Heart right ventricle (tissue), 16 donors: ENCODE measurements at regions not wholly inside any gene's neighbourhood (a gene's known extent, or its start where the extent isn't known, plus 50 kb on each side); places are given as distances from the start of the nearest gene placed in this dataset.
A peak's percentile ranks its signal among the peaks of the same experiment; 100 is the strongest.

Source experiments
- ATAC-seq, 8 donors: fragments of 200-7000 bp; cut with Tn5 transposase; one replicate each; pipeline ENCODE4 v1.9.1; 2020; ENCODE audit warnings: mild to moderate bottlenecking in 8 of 8, moderate library complexity in 8 of 8, moderate number of reproducible peaks in 1 of 8
- DNase-seq, 2 donors: peaks; one replicate each; pipeline ENCODE4 v3.0.0-alpha.2; 2020
- H3K27ac ChIP-seq, 10 donors: fragments of 200-600 bp; sonication (generic) in 2 of 10; one replicate each; pipeline versions ENCODE4 v1.5.0 to v1.8.0; 2020 to 2022; ENCODE audit warnings: mild to moderate bottlenecking in 3 of 10
- H3K27me3 ChIP-seq, 7 donors: fragments of 200-600 bp; one replicate each; pipeline ENCODE4 v1.8.0; 2021 to 2022; ENCODE audit warnings: mild to moderate bottlenecking in 2 of 7
- H3K36me3 ChIP-seq, 9 donors: fragments of 200-600 bp; sonication (generic) in 1 of 9; one replicate each; pipeline versions ENCODE4 v1.5.0 to v1.8.0; 2020 to 2022; ENCODE audit warnings: mild to moderate bottlenecking in 2 of 9
- H3K4me1 ChIP-seq, 9 donors: fragments of 200-600 bp; sonication (generic) in 1 of 9; one replicate each; pipeline versions ENCODE4 v1.5.0 to v1.8.0; 2020 to 2022; ENCODE audit warnings: mild to moderate bottlenecking in 4 of 9
- H3K4me3 ChIP-seq, 10 donors: fragments of 200-600 bp; sonication (generic) in 2 of 10; one replicate each; pipeline versions ENCODE4 v1.5.0 to v1.8.0; 2020 to 2022; ENCODE audit warnings: mild to moderate bottlenecking in 7 of 10, moderate library complexity in 2 of 10
- H3K9me3 ChIP-seq, 11 donors: fragments of 200-600 bp in 10 of 11; sonication (generic) in 2 of 11; one replicate each; pipeline versions ENCODE4 v1.5.0 to v1.8.0; 2013 to 2022; ENCODE audit warnings: mild to moderate bottlenecking in 2 of 11, control low read depth in 1 of 11, moderate library complexity in 1 of 11
- CTCF ChIP-seq, 9 donors: fragments of 200-600 bp; sonication (generic) in 2 of 9; IDR thresholded peaks; one replicate each; pipeline versions ENCODE4 v1.5.0 to v1.8.0; 2021 to 2022; ENCODE audit warnings: antibody characterized with exemption in 9 of 9, mild to moderate bottlenecking in 5 of 9, moderate library complexity in 1 of 9
- WGBS, 2 donors: extraction: QIAGEN DNeasy Blood & Tissue Kit; methylation state at CpG; one replicate each; pipeline ENCODE4 v1.1.7; 2013; ENCODE audit warnings: inconsistent platforms in 1 of 2; 5-methylcytosine and 5-hydroxymethylcytosine counted together
- intact Hi-C, 10 donors: fragments of 100-400 bp; cut with DNase I; formaldehyde crosslinking; loops; one replicate each; pipeline versions ENCODE4 v1.11.1 to v1.14.2; 2022
- donor health status: Arrhythmogenic right ventricular cardiomyopathy.
- donor health status: ischemic (EF 13 %, LVEDD 7.1; RV severe dilation, severe dysfunction).
- donor health status: healthy with polysubstance abuse.
- donor health status: DM: no; HTN: yes; CAD: no.
- donor health status: DM: no; HTN: no; CAD: no.
- donor health status: ischemic (EF 25% LVEDD 6.9; RV normal size, moderate dysfunction).
- donor health status: ischemic (EF 25% LVEDD 5.7; RV mildly dilated, moderate dysfunction).
- donor health status: healthy.
- donor health status: DM: yes; HTN: yes; CAD: no.
- donor health status: Ischemic cardiomyopathy.
- donor health status: ischemic (EF 35%, LVEDD 5.7; RV mildly dilated, moderate dysfunction).
- donor health status: nonischemic (EF 11% LVEDD 7.7; RV severe dilation, severe dysfunction).
- donor health status: DM: yes; HTN: yes; CAD: no.
- donor health status: PGD.
- donor health status: ischemic (EF 29% LVEDD 5.4; RV normal size, mild dysfunction).
- donor health status: nonischemic (EF 23%, LVEDD 6.1; RV moderate dilation, normal function).

- no peaks in the 10 kb centered on the region for H3K36me3 ChIP-seq
- DNase-seq, result no peak
- H3K27ac ChIP-seq, result no peak overlapping the region
- no peak overlapping the region for H3K4me3 ChIP-seq
- intact Hi-C loops, result no loop called here
- ATAC-seq, result no peak
- H3K27me3 ChIP-seq, result no peaks in the 10 kb centered on the region
- 86 to 90% methylated on average over 8 of the region's 8 CpGs for WGBS, 2 donors
- no peaks in the 10 kb centered on the region for H3K4me1 ChIP-seq
- no peaks in the 10 kb centered on the region for H3K9me3 ChIP-seq
- TF ChIP-seq CTCF (IDR thresholded peaks at IDR 0.05), result no peak
Observed at GRCh38 chr12:126163984-126164383, 1098.7 kb downstream of the AACS start.

- ATAC-seq, result no peak
Observed at GRCh38 chr12:126171937-126172559, 1106.8 kb downstream of the AACS start.

GRCh38 chr12:126182619-126183236 is 1117.5 kb downstream of the AACS start:
- 60 to 76% methylated on average over 5 of the region's 5 CpGs for WGBS, 2 donors
- no peak for DNase-seq
- Histone ChIP-seq H3K36me3 (no peaks in the 10 kb centered on the region), H3K4me1 (no peaks in the 10 kb centered on the region), H3K4me3 (no peak overlapping the region), H3K27ac (no peak overlapping the region), H3K9me3 (peaks cover 0 to 9% (median 0%) of the 10 kb centered on the region in 11 donors), H3K27me3 (peaks cover 0 to 13% (median 0%) of the 10 kb centered on the region in 7 donors)
- no peak for TF ChIP-seq CTCF (IDR thresholded peaks at IDR 0.05)
- ATAC-seq, result peak in 1 of 8 donors; percentile 81
- intact Hi-C loops, result no loop called here

More at GRCh38 chr12:126171937-126172559, 1106.8 kb downstream of the AACS start:
- WGBS, 2 donors, result 73 to 83% methylated on average over 5 of the region's 5 CpGs
- intact Hi-C loops, result no loop called here
- Histone ChIP-seq H3K36me3 (no peaks in the 10 kb centered on the region), H3K4me3 (no peak overlapping the region), H3K4me1 (no peaks in the 10 kb centered on the region), H3K9me3 (no peaks in the 10 kb centered on the region), H3K27ac (no peak overlapping the region), H3K27me3 (peaks cover 0 to 3% (median 0%) of the 10 kb centered on the region in 7 donors)
- no peak for TF ChIP-seq CTCF (IDR thresholded peaks at IDR 0.05)
- DNase-seq, result no peak

- Histone ChIP-seq H3K9me3 (peaks cover 0 to 9% (median 0%) of the 10 kb centered on the region in 11 donors), H3K4me3 (no peak overlapping the region), H3K27ac (no peak overlapping the region), H3K4me1 (no peaks in the 10 kb centered on the region), H3K36me3 (no peaks in the 10 kb centered on the region), H3K27me3 (peaks cover 0 to 29% (median 10%) of the 10 kb centered on the region in 7 donors)
- no peak for ATAC-seq
- intact Hi-C loops, result no loop called here
- TF ChIP-seq CTCF (IDR thresholded peaks at IDR 0.05), result no peak
- no peak for DNase-seq
- WGBS, 2 donors, result 87 to 93% methylated on average over 1 of the region's 1 CpG
Observed at GRCh38 chr12:126185025-126185424, 1119.8 kb downstream of the AACS start.
